SH-SY5Y (cell line): ENCODE measurements at regions not wholly inside any gene's neighbourhood (a gene's known extent, or its start where the extent isn't known, plus 50 kb on each side); places are given as distances from the start of the nearest gene placed in this dataset.
A peak's percentile ranks its signal among the peaks of the same experiment; 100 is the strongest.

ENCODE experiments used
- GATA2 ChIP-seq: IDR thresholded peaks from 2 replicates; pipeline ENCODE4 v1.6.1; 2011; ENCODE audit warnings: mild to moderate bottlenecking, low read depth, low read length
- GATA3 ChIP-seq: IDR thresholded peaks from 2 replicates; pipeline ENCODE4 v1.6.1; 2011; ENCODE audit warnings: low read depth, mild to moderate bottlenecking, low read length, moderate library complexity

DNA sequence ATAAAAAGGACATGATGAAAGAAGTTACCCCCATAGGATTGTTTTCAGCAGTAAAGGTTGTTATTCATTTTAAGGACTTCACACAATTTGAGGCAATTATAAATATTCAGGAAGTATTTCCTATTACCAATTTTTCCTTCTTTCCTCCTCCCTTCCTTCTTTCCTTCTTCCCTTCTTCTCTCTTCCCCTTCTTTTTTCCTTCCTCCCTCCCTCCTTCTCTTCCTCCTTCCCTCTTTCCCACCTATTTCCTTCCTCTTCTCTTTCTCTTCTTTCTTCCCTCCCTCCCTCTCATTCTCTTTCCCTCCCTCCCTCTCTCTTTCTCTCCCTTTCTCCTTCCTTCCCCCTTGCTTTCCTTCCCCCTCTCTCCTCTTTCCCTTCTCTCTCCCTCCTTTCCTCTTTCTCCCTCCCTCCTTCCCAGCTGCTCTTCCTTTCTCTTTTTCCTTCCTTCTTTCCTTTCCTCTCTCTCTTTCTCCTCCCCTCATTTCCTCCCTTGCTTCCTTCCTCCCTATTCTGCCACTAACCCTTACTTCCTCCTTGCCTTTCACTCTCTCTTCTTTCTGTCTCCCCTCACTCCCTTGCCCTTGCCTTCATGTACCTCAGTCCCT is 105.1 kb downstream of the ADRB2 start:
- no peak for TF ChIP-seq GATA2
- TF ChIP-seq GATA3 = no peak

GRCh38 chr5:148932355-148932935 is 106.0 kb downstream of the ADRB2 start:
- TF ChIP-seq GATA2 (no peak), GATA3 (no peak)

DNA sequence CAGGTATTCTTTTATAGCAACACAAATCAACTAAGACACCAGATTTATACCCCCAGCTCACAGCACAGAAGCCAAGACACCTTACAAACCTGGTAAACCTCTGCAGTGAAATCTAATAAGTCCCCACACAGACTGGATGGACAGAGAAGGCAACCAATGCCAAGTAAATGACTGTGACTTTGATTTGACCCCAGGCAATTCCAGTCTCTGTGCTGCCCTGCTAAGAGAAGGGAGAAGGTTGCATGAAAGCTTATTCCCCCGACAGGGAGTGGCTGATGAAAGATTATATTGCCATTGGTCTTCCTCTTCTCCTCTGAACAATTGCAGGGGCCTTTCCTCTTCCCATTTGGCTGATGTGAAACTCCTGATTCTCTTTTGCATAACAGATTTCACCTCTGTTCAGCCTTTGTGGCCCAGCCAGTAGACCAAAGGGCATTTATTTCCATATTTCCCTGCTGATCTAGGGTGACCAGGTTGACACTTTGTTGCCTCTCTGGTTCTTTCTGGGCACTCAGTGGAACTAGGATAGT is 107.6 kb downstream of the ADRB2 start:
- no peak for TF ChIP-seq GATA2
- no peak for TF ChIP-seq GATA3

GRCh38 chr5:148934895-148935400 is 108.5 kb downstream of the ADRB2 start:
- TF ChIP-seq GATA3 = no peak
- no peak for TF ChIP-seq GATA2

GRCh38 chr5:148937239-148937638 is 110.8 kb downstream of the ADRB2 start:
- TF ChIP-seq GATA3 (no peak), GATA2 (no peak)

DNA sequence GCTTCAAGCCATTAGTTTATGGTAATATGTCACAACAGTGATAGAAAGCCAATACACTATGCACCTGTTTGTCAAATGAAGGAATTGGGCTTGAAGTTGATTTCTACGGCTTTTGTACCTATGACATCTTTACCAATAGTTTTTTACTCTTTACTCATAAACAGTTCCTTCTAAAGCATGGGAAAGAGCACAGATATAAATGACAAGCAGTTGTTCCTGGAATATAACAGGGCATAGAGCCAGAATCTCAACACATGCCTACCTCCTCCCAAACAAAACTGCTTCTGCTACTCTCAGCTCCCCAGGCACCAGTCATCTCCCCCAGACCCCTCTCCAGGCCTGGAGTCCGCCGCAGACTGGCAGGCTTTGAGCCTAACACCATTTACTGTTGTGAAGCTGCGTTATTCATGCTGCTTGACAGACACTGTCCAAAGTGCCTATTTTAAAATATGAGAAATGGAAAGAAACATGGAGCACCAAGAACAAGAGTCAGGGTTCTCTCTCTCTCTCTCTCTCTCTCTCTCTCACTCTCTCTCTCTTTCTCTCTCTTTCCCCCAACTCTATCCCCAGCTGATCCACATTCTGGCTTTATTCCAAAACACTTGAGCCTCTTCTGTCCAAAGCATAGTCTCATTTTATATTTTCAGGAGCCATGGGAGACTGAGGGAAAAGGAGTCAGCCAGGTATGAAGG is 111.6 kb downstream of the ADRB2 start:
- TF ChIP-seq GATA3 = no peak

- TF ChIP-seq GATA2 (no peak), GATA3 (no peak)
Observed at GRCh38 chr5:148938522-148938882, 112.1 kb downstream of the ADRB2 start.

- no peak for TF ChIP-seq GATA2
- TF ChIP-seq GATA3 = no peak
Observed at GRCh38 chr5:148939676-148940075, 113.3 kb downstream of the ADRB2 start.

DNA sequence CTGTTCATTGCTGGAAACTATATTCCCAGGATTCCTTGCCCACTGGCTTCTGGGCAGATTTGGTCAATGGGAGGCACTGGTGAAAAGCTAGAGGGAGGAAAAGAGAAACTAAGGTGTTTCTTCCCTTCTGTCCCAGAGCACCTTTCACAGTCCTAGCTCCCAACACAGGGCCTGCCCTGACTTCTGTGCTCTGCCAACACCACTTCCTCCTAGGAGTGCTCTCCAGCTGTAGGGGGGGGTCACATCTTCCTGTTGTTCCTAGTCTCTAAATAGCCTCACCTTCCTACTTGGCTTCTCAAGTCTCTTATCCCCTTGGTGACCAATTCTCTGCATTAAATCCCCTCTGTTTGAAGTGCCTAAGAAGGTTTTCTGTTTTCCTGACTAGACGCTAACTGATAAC is 115.4 kb downstream of the ADRB2 start:
- TF ChIP-seq GATA2 (no peak), GATA3 (no peak)

DNA sequence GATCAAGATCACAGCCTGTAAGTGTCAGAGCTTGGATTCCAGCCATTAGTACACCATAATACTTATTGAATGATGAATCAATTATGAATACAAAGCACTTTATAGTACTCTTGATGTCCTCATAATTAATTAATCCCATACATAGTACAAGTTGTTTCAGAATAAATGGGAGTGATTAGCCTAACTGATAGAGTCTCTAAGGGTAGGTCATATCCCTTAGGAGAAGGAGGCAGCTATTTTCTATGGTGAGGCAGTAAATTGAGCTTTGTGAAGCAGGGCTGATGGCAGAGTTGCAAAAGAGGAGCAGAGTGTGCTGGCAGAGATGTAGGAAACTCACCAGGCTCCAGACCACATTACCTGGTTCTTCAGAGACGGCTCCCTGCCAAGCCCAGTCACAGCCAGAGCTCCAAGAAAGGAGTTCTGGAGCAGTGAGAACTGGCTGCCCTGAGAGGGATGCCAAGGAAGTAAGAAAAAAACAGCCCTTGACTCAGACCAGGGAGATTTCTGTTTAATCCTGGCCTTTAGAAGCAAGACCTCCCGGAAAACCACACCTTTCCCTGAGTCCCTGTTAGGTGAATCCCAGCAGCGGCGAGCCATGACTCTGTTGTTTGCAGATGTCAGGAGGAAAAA is 112.9 kb downstream of the SH3TC2 start:
- TF ChIP-seq GATA3 = no peak
- TF ChIP-seq GATA2 = no peak

DNA sequence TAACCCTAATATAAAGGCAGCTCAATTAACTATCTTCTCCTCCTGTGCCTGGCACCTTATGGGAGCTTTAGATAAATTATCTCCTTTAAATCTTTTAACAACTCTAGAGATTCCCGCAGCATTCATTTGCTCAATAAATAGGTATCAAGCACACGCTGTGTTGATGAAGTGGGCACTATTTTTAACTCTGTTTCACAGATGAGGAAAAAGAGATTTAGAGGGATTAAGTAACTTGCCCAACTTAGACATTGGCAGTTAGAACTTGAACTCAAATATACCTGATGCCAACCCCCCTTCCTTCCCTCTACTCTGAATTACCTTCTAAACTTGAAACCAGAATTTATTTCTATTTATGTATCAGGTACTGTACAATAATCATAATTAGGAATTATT is 112.4 kb downstream of the SH3TC2 start:
- TF ChIP-seq GATA2 (no peak), GATA3 (no peak)

GRCh38 chr5:148950892-148951291 is 112.0 kb downstream of the SH3TC2 start:
- TF ChIP-seq GATA3 (no peak), GATA2 (no peak)

DNA sequence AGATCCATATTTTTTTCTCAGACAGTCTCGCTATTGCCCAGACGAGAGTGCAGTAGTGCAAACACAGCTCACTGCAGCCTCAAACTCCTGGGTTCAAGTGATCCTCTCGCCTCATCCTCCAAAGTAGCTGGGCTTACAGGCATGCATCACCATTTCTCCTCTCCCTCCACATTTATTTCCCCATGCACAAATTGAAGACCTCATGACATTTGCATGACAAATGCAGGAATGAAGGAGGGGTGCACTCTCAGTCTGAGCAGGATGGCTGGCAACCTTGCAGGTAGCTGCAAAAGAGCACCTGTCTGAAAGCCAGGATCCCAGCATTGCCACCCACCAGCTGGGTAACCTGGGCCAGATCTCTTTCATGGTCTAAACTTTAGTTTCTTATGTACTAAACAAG is 111.2 kb downstream of the SH3TC2 start:
- TF ChIP-seq GATA2 (no peak), GATA3 (no peak)

DNA sequence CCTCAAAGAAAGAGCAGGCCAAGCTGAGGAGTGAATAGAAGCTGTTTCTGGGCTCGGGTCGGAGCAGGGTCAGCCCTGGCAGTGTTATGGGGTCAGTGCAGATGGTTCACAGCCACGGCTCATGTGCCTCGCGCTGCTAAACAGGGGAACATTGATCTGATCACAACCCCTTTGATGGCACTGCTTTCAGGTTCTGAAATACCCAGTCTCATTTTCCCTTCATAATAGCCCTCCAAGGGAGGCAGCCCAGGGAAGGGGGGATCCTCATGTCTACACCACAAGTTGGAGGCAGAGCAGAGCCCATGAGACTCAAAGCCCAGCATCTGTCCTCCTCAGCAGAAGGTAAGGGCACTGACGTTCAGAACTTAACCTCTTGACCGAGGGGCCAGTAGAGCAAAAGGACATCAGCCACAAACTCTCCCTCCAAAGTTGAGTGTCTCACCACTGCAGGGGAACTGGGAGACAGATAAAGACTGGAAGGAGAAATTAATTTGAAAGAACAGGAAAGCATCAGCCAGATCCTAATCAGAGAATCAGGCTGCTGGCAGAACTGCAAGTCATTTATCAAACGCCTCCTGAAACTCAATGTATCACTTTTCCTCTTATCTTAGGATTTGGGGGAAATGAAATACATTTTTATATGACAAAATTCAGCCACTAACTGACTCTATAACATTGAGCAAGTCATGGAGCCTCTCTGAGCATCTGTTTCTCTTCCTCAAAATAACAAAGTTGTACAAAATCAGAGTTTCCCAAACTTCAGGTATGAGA is 110.6 kb downstream of the SH3TC2 start:
- TF ChIP-seq GATA3 (peak; percentile 63; the same call in 1 of the 2 replicates), GATA2 (peak; percentile 87)
